Thyroid gland (tissue), 4 donors: ENCODE measurements at regions not wholly inside any gene's neighbourhood (a gene's known extent, or its start where the extent isn't known, plus 50 kb on each side); places are given as distances from the start of the nearest gene placed in this dataset.

Experiments
- CTCF ChIP-seq, 6 experiments: fragments of 200-600 bp in 3 of 6; fragments of 450-650 bp in 3 of 6; sonication (generic) in 3 of 6; IDR thresholded peaks; one replicate each; pipeline ENCODE4 v1.5.1; 2016 to 2019; ENCODE audit warnings: antibody characterized with exemption in 6 of 6, mild to moderate bottlenecking in 2 of 6, inconsistent platforms in 1 of 6, moderate library complexity in 1 of 6
- POLR2A ChIP-seq, 2 donors: fragments of 450-650 bp; IDR thresholded peaks; one replicate each; pipeline ENCODE4 v1.6.1; 2017; ENCODE audit warnings: antibody characterized with exemption in 2 of 2, mild to moderate bottlenecking in 2 of 2, moderate library complexity in 1 of 2

GRCh38 chr9:25975667-25976066, 297.4 kb upstream of the TUSC1 start:
- TF ChIP-seq CTCF (IDR thresholded peaks at IDR 0.05) (no peak), POLR2A (IDR thresholded peaks at IDR 0.05) (no peak)
